Duodenal mucosa (tissue), 2 donors: ENCODE measurements at regions not wholly inside any gene's neighbourhood (a gene's known extent, or its start where the extent isn't known, plus 50 kb on each side); places are given as distances from the start of the nearest gene placed in this dataset.

Experiments used
- H3K27ac ChIP-seq: one replicate; pipeline ENCODE4 v1.7.0; 2013; ENCODE audit warnings: low read depth, low read length
- H3K27me3 ChIP-seq, 2 donors: one replicate each; pipeline ENCODE4 v1.7.0; 2013; ENCODE audit warnings: low read length in 2 of 2, control low read depth in 1 of 2; ENCODE audit not compliant: insufficient read depth in 2 of 2, control insufficient read depth in 1 of 2
- H3K36me3 ChIP-seq, 2 donors: one replicate each; pipeline ENCODE4 v1.7.0; 2013; ENCODE audit warnings: low read length in 2 of 2, control low read depth in 1 of 2; ENCODE audit not compliant: insufficient read depth in 2 of 2, control insufficient read depth in 1 of 2
- H3K4me1 ChIP-seq, 2 donors: one replicate each; pipeline ENCODE4 v1.7.0; 2013; ENCODE audit warnings: low read length in 2 of 2, control low read depth in 1 of 2; ENCODE audit not compliant: insufficient read depth in 2 of 2, control insufficient read depth in 1 of 2
- H3K4me3 ChIP-seq, 2 donors: one replicate each; pipeline ENCODE4 v1.7.0; 2013; ENCODE audit warnings: low read length in 2 of 2, low read depth in 1 of 2
- H3K9ac ChIP-seq, 2 donors: one replicate each; pipeline ENCODE4 v1.7.0; 2013; ENCODE audit warnings: low read length in 2 of 2, low read depth in 1 of 2
- H3K9me3 ChIP-seq, 2 donors: one replicate each; pipeline ENCODE4 v1.7.0; 2013; ENCODE audit warnings: low read length in 2 of 2, control low read depth in 1 of 2; ENCODE audit not compliant: control insufficient read depth in 1 of 2

DNA sequence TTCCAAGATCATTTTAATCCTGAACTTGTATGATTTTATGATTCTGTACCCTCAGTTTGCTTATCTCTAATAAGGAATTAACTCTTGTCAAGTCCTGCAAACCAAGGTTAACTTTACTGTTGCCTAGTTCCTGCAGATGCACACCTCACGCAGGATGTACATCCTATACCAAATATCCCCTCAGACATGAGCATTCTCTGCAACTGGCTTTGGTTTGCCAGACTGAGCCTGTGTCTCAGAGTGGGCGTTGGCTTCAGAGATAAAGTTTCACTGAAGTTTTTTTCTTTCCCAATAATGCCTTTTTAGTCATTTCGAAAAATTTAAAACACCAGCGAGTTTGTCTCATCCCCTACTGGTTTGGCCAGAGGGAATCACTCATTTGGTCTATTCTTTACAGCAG, 173.9 kb downstream of the NR2F2 start:
- Histone ChIP-seq H3K9me3 (no peaks in the 10 kb centered on the region), H3K27ac (no peak overlapping the region), H3K4me1 (no peaks in the 10 kb centered on the region), H3K9ac (no peak overlapping the region), H3K27me3 (no peaks in the 10 kb centered on the region), H3K36me3 (no peaks in the 10 kb centered on the region), H3K4me3 (no peak overlapping the region)

DNA sequence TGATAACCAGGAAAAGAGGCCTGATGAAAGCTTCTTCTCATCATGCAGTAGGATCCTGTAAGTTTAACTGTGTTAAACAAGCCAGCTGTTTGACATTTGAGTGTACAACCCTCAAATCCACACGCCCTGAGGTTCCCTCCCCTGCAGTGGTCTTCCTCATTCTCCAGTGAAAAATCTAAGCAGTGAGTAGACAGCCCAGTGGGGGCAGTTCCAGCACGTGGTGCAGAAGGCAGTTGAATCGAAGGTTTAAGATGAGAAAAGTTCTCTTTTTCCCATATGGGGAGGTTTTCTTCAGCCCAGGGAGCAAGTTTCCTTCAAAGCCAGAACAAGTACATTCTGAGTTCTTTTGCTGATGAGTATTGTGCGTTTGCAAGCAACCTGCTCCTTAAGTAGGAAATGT, 174.5 kb downstream of the NR2F2 start:
- Histone ChIP-seq H3K36me3 (no peaks in the 10 kb centered on the region), H3K9me3 (no peaks in the 10 kb centered on the region), H3K9ac (no peak overlapping the region), H3K27me3 (no peaks in the 10 kb centered on the region), H3K4me3 (no peak overlapping the region), H3K27ac (no peak overlapping the region), H3K4me1 (no peaks in the 10 kb centered on the region)

DNA sequence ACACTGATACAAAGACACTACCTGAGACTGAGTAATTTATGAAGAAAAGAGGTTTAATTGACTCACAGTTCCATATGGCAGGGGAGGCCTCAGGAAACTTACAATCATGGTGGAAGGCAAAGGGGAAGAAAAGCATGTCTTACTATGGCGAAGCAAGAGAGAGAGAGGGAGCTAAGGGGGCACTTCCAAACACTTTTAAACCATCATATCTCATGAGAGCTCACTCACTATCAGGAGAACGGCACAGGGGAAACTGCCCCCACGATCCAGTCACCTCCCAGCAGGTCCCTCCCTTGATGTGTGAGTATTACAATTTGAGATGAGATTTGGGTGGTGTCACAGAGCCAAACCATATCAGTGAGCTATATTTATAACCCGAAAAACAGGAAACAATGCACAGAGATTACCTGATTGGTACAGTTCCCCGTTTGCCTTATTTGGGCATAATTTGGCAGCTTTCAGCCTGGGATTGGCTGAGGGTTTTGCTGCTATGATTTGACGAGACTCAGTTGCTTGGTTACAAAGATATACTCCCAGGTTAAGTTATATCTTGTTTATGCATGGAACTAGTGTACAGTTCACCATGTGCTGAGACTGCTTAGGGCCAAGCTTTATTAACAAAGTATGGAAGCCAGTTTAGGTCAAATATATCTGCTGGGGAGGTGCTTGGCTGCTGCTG, 184.2 kb downstream of the NR2F2 start:
- H3K27me3 ChIP-seq: no peaks in the 10 kb centered on the region
- H3K4me1 ChIP-seq: peaks cover 4% of the 10 kb centered on the region in 2 donors
- no peaks in the 10 kb centered on the region for H3K36me3 ChIP-seq
- H3K4me3 ChIP-seq: no peak overlapping the region
- H3K9me3 ChIP-seq: no peaks in the 10 kb centered on the region
- H3K9ac ChIP-seq: no peak overlapping the region
- no peak overlapping the region for H3K27ac ChIP-seq

DNA sequence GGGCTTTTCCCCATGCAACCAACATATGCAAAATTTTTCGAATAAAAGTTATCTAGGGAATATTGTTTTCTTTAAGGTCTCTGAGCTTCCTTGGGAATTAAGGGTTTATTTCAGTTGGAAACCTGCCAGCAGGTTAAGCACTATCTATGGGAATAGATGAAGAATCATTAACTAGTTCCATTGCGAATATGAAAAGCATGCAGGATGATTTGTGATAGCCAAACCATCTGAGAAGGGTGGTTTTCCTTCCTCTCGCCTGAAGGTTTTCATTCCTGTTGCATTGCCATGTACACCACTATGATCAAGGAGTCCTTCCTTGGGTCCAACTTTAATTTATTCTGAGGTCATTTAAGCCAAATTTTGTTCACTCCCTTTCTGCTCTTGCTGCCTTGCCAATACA, 184.9 kb downstream of the NR2F2 start:
- Histone ChIP-seq H3K4me3 (no peak overlapping the region), H3K9me3 (no peaks in the 10 kb centered on the region), H3K9ac (no peak overlapping the region), H3K4me1 (peaks cover 4% of the 10 kb centered on the region in 2 donors), H3K27me3 (no peaks in the 10 kb centered on the region), H3K36me3 (no peaks in the 10 kb centered on the region), H3K27ac (no peak overlapping the region)

DNA sequence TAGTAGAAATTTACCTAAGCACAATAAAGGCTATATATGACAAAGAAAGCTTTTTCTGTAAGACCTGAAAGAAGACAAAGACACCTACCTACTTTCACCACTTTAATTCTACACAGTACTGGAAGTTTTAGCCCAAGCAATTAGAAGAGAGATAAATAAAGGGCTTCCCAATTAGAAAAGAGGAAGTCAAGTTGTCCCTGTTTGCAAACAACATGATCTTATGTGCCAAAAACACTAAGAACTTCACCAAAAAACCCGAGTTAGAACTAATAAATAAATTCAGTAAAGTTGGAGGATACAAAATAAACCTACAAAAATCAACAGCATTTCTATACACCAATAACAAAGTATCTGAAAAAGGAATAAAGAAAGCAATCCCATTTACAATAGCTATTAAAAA, 190.9 kb downstream of the NR2F2 start:
- Histone ChIP-seq H3K9ac (no peak overlapping the region), H3K36me3 (no peaks in the 10 kb centered on the region), H3K9me3 (no peaks in the 10 kb centered on the region), H3K27ac (no peak overlapping the region), H3K27me3 (no peaks in the 10 kb centered on the region), H3K4me3 (no peak overlapping the region), H3K4me1 (no peaks in the 10 kb centered on the region)

DNA sequence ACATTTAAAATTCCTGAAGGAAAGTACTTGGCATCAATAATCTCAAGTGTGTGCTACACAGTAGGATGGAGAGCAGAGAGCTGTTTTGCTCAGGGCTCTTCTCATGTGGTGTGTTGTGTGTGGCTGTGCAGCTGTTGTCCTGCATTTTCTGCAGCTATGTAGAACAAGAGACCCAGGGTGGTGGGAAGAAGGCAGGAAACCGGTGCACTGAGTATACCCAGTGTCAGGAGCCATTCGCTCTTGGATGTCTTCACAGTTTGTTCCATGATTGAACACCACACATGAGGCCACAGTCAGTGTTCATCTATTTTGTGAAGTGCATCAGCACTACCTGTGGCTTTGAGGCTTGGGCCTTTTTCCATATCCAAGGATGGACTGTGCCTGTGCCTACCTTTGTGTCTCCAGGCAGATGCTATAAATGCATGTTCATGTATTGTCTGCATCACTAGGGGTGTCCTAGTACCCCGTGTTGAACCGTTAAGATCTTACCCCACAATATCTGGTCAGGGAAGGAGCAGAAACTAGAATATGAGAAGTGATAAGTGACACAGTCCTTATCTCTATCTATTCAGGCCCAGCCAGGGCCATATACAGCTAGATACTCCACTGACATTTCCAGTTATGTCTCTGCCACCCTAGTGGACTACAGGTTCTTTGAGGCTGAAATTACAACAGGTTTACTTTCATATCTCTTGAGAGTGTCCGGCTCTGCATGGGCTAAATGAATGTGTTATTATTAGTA, 194.3 kb downstream of the NR2F2 start:
- Histone ChIP-seq H3K27me3 (peaks cover 0 to 3% of the 10 kb centered on the region in 2 donors), H3K4me1 (no peaks in the 10 kb centered on the region), H3K4me3 (no peak overlapping the region), H3K27ac (no peak overlapping the region), H3K9ac (no peak overlapping the region), H3K9me3 (no peaks in the 10 kb centered on the region), H3K36me3 (no peaks in the 10 kb centered on the region)

DNA sequence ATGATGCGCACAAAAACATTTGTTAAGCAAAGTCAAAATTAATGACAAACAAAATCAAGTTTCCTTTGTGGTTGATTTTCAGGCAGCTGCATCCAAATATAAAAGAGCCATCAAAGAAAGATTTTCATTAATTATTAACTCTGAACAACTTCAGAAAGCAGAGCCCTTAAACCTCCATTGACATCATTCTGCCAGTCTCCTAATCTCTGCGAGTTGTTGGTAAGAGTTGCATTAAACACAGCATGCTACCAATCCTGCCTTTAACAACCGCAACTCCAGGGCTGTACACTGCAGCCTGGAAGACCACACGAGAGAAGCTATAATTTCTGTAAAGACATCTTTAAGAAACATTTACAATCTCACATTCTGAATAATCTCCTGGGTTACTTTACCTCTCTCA, 204.6 kb downstream of the NR2F2 start:
- no peaks in the 10 kb centered on the region for H3K27me3 ChIP-seq
- H3K27ac ChIP-seq: no peak overlapping the region
- no peak overlapping the region for H3K4me3 ChIP-seq
- H3K9me3 ChIP-seq: no peaks in the 10 kb centered on the region
- H3K4me1 ChIP-seq: no peaks in the 10 kb centered on the region
- no peak overlapping the region for H3K9ac ChIP-seq
- no peaks in the 10 kb centered on the region for H3K36me3 ChIP-seq

DNA sequence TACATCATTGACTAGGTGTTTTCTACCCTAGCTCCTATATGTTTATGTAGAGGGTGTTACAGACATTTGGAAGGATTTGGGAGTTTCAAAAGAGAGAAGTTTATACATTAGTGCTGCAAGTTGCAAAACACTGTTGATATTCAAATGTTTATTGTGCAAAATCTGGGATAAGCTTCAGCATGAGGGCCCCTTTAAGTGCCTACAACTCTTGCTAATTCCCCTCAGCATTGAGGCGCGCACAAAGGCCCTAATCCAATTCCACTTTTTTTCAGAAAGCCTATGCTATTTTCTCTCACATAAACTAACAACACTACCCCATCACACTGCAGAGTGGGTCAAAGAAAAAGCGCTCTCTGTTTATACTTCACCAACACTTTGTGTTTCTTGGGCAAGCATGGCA, 208.0 kb downstream of the NR2F2 start:
- no peaks in the 10 kb centered on the region for H3K36me3 ChIP-seq

DNA sequence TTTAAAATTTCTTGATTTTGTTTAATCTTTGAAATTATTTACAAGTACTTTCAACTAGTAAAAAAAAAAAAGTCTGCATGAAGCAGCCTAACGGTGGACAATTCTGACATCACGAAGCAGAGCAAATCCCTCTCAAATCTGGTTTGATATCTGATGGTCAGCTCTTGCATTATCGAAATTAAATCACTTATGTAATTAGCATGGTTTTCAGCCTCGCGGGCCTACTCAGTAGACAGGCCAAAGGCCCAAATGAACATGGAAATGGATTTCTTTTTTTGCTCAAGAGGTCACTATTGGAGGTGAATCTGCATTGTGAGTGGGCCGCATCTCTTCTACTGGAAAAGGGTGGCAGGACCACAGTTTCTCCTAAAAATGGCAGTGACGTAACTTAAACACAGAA, 209.8 kb downstream of the NR2F2 start:
- no peak overlapping the region for H3K9ac ChIP-seq
- no peaks in the 10 kb centered on the region for H3K27me3 ChIP-seq
- no peaks in the 10 kb centered on the region for H3K9me3 ChIP-seq
- H3K4me1 ChIP-seq: no peaks in the 10 kb centered on the region
- no peak overlapping the region for H3K4me3 ChIP-seq
- no peak overlapping the region for H3K27ac ChIP-seq
- no peaks in the 10 kb centered on the region for H3K36me3 ChIP-seq

More for the DNA sequence above, 208.0 kb downstream of the NR2F2 start:
- Histone ChIP-seq H3K27ac (no peak overlapping the region), H3K27me3 (no peaks in the 10 kb centered on the region), H3K4me3 (no peak overlapping the region), H3K9ac (no peak overlapping the region), H3K4me1 (no peaks in the 10 kb centered on the region), H3K9me3 (no peaks in the 10 kb centered on the region)

DNA sequence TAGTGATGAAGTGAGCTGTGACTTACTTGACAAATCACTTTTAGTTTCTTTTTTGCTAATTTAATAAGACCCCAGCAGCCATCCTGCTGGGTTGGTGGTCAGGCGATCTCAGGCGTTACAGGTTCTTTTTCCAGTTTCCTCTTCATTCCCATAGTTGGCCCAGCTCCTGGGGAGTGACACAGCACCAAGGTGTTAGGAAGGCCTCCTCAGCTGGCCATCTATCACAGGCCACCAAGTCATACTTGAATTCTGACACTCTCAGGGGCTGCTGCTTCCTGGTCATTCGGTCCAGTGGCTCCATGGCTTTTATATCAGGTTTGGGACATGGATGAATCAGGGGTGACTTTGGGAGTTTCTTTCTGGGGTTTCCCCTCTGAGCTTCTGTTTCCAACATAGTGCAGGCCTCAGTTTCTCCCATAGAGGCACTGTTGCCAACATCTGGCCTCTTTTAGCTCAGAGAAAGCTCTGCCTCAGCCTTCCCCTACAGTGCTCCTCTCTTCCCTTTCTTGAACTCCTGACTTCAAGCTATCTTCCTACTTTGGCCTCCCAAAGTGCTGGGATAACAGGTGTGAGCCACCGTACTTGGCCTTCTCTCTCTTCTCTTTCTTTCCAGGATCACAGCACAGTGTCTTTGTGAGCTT, 211.8 kb downstream of the NR2F2 start:
- H3K4me3 ChIP-seq: no peak overlapping the region
- H3K27ac ChIP-seq: no peak overlapping the region
- no peaks in the 10 kb centered on the region for H3K4me1 ChIP-seq
- H3K9me3 ChIP-seq: no peaks in the 10 kb centered on the region
- H3K9ac ChIP-seq: no peak overlapping the region
- H3K36me3 ChIP-seq: no peaks in the 10 kb centered on the region
- H3K27me3 ChIP-seq: no peaks in the 10 kb centered on the region
